Right lobe of liver (tissue), 4 donors: ENCODE measurements at regions not wholly inside any gene's neighbourhood (a gene's known extent, or its start where the extent isn't known, plus 50 kb on each side); places are given as distances from the start of the nearest gene placed in this dataset.

Experiments
- POLR2A ChIP-seq: fragments of 450-650 bp; IDR thresholded peaks from one replicate; pipeline ENCODE4 v1.6.1; 2017; ENCODE audit warnings: antibody characterized with exemption, mild to moderate bottlenecking
- TF ChIP-seq, protein P1 (sequence below), 4 donors: fragments of 200-600 bp in 3 of 4; fragments of 450-650 bp in 1 of 4; IDR thresholded peaks; one replicate each; pipeline versions ENCODE4 v1.5.1 to v1.8.0; 2016 to 2022; ENCODE audit warnings: antibody characterized with exemption in 4 of 4, mild to moderate bottlenecking in 2 of 4
- donor health status: DM: no; HTN: no; CAD: no.
- donor health status: DM: no; HTN: no; CAD: no.
- donor health status: DM: no; HTN: yes; CAD: no.

DNA sequence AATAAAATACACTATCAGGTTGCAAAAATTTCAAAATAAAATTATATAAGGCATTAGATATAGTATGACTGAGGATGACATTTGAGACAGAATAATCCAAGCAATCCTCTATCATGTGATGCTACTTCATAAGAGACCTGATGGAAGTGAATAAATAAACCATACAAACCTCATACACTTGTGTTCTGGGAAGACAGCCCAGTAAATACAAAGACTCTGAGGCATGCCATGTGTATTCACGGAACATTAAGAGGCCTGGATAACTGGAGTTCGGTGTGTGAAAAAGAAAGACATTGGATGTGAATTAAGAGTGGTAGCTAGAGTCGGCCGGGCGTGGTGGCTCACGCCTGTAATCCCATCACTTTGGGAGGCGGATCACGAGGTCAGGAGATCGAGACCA is 364.2 kb downstream of the ADAM29 start:
- TF ChIP-seq, protein P1, sequence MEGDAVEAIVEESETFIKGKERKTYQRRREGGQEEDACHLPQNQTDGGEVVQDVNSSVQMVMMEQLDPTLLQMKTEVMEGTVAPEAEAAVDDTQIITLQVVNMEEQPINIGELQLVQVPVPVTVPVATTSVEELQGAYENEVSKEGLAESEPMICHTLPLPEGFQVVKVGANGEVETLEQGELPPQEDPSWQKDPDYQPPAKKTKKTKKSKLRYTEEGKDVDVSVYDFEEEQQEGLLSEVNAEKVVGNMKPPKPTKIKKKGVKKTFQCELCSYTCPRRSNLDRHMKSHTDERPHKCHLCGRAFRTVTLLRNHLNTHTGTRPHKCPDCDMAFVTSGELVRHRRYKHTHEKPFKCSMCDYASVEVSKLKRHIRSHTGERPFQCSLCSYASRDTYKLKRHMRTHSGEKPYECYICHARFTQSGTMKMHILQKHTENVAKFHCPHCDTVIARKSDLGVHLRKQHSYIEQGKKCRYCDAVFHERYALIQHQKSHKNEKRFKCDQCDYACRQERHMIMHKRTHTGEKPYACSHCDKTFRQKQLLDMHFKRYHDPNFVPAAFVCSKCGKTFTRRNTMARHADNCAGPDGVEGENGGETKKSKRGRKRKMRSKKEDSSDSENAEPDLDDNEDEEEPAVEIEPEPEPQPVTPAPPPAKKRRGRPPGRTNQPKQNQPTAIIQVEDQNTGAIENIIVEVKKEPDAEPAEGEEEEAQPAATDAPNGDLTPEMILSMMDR (IDR thresholded peaks at IDR 0.05), result no peak
- no peak for TF ChIP-seq POLR2A
